Endothelial cell of umbilical vein (primary cell): ENCODE measurements at regions not wholly inside any gene's neighbourhood (a gene's known extent, or its start where the extent isn't known, plus 50 kb on each side); places are given as distances from the start of the nearest gene placed in this dataset.

Source experiments
- BruUV-seq: library from RNA; stranded (reverse); fragments of 400-500 nt; replicated peaks from 2 replicates; lab custom pipeline; 2021; lab: Mats Ljungman, UMichigan
- CTCF ChIA-PET: fragments of 300-600, 350-600 bp; sonication (Branson Sonifier 250); formaldehyde crosslinking; loops from one replicate; lab custom pipeline; 2021; ENCODE audit warnings: antibody characterized with exemption, inconsistent platforms; lab: Charles Lee
- POLR2A ChIA-PET: fragments of 300-600, 350-600 bp; sonication (Branson Sonifier 250); formaldehyde crosslinking; loops from one replicate; lab custom pipeline; 2021; ENCODE audit warnings: antibody characterized with exemption, inconsistent platforms; lab: Charles Lee
- DNase-seq: peaks from one replicate; pipeline ENCODE4 v3.0.0-alpha.2; 2011; ENCODE audit warnings: low read depth, low spot score
- FAIRE-seq: peaks from 2 replicates; lab custom pipeline; 2011; peaks lifted over from hg19 to GRCh38; lab: Jason Lieb, UNC
- H2AFZ ChIP-seq: 2 replicates; pipeline ENCODE4 v1.6.0; 2012; ENCODE audit warnings: low read depth, low read length, control low read depth, inconsistent platforms
- H3K27ac ChIP-seq: 2 replicates; pipeline ENCODE4 v1.5.1; 2011; ENCODE audit warnings: low read depth, mild to moderate bottlenecking, control low read depth, low read length, moderate library complexity; ENCODE audit not compliant: insufficient read depth
- H3K27me3 ChIP-seq, 2 experiments: 2 replicates each; pipeline versions ENCODE4 v1.6.0 to v1.6.1; 2011; ENCODE audit warnings: low read length in 2 of 2, mixed read lengths in 1 of 2; ENCODE audit not compliant: control insufficient read depth in 2 of 2, insufficient read depth in 2 of 2
- H3K36me3 ChIP-seq, 2 experiments: 2 replicates in 1 of 2; 3 replicates in 1 of 2; pipeline ENCODE4 v1.5.1; 2011; ENCODE audit warnings: low read length in 2 of 2, mild to moderate bottlenecking in 1 of 2, moderate library complexity in 1 of 2; ENCODE audit not compliant: control insufficient read depth in 2 of 2, insufficient read depth in 2 of 2; ENCODE audit errors: extremely low read depth in 1 of 2
- H3K4me1 ChIP-seq: 3 replicates; pipeline ENCODE4 v1.5.1; 2011; ENCODE audit warnings: mild to moderate bottlenecking, low read length; ENCODE audit not compliant: control insufficient read depth, insufficient read depth; ENCODE audit errors: extremely low read depth
- H3K4me2 ChIP-seq: 2 replicates; pipeline ENCODE4 v1.6.1; 2011; ENCODE audit warnings: low read length, control low read depth, mixed read lengths; ENCODE audit not compliant: insufficient read depth
- H3K4me3 ChIP-seq, 3 experiments: fragments of 200-600 bp in 1 of 3; sonication (generic), shearing (Covaris generic) in 1 of 3; replicated peaks in 1 of 3; 2 replicates each; pipeline ENCODE4 v1.5.1; 2011 to 2016; ENCODE audit warnings: control low read depth in 3 of 3, low read length in 3 of 3, mild to moderate bottlenecking in 2 of 3, inconsistent platforms in 1 of 3, low read depth in 1 of 3, moderate library complexity in 1 of 3; ENCODE audit not compliant: insufficient read depth in 1 of 3
- H3K79me2 ChIP-seq: 2 replicates; pipeline ENCODE4 v1.6.0; 2012; ENCODE audit warnings: low read length, inconsistent platforms; ENCODE audit not compliant: control insufficient read depth, insufficient read depth
- H3K9ac ChIP-seq: replicated peaks from 2 replicates; pipeline ENCODE3; 2011; ENCODE audit warnings: low read length, control low read depth; ENCODE audit not compliant: insufficient read depth; ENCODE audit errors: extremely low read depth
- H3K9me1 ChIP-seq: replicated peaks from 3 replicates; pipeline ENCODE4 v1.6.0; 2011; ENCODE audit warnings: mild to moderate bottlenecking, low read length; ENCODE audit not compliant: control insufficient read depth, insufficient read depth; ENCODE audit errors: extremely low read depth
- H3K9me3 ChIP-seq: replicated peaks from 2 replicates; pipeline ENCODE4 v1.5.1; 2012; ENCODE audit warnings: low read length, inconsistent platforms; ENCODE audit not compliant: control insufficient read depth, insufficient read depth
- H4K20me1 ChIP-seq: replicated peaks from 2 replicates; pipeline ENCODE3; 2011; ENCODE audit warnings: mild to moderate bottlenecking, low read length; ENCODE audit not compliant: control insufficient read depth, insufficient read depth; ENCODE audit errors: extremely low read depth
- CTCF ChIP-seq, 2 donors: IDR thresholded peaks; 1 replicate in 1 of 2; 2 replicates in 1 of 2; pipeline ENCODE4 v1.5.1; 2011; ENCODE audit warnings: low read length in 2 of 2, mild to moderate bottlenecking in 2 of 2, moderate library complexity in 2 of 2, control low read depth in 1 of 2, inconsistent platforms in 1 of 2, low read depth in 1 of 2; ENCODE audit not compliant: insufficient read depth in 1 of 2; ENCODE audit errors: extremely low read depth in 1 of 2
- FOS ChIP-seq: IDR thresholded peaks from 2 replicates; pipeline ENCODE4 v1.6.1; 2011; ENCODE audit warnings: mild to moderate bottlenecking, low read length, moderate library complexity, borderline replicate concordance; ENCODE audit not compliant: insufficient read depth
- GATA2 ChIP-seq: IDR thresholded peaks from 2 replicates; pipeline ENCODE4 v1.7.0; 2011; ENCODE audit warnings: low read depth, mild to moderate bottlenecking, moderate library complexity, mixed read lengths, low read length; ENCODE audit not compliant: insufficient read length, insufficient read depth
- JUN ChIP-seq: IDR thresholded peaks from 2 replicates; pipeline ENCODE4 v1.6.1; 2011; ENCODE audit warnings: borderline replicate concordance, low read depth; ENCODE audit not compliant: insufficient read length, insufficient read depth
- MAX ChIP-seq: IDR thresholded peaks from 2 replicates; pipeline ENCODE4 v1.6.1; 2011; ENCODE audit not compliant: insufficient read depth, insufficient read length
- MYC ChIP-seq: IDR thresholded peaks from one replicate; pipeline ENCODE4 v1.6.1; 2011; ENCODE audit warnings: mild to moderate bottlenecking, low read depth, low read length
- POLR2A ChIP-seq: IDR thresholded peaks from 2 replicates; pipeline ENCODE4 v1.6.1; 2012; ENCODE audit warnings: low read depth, mild to moderate bottlenecking, control low read depth, low read length
- POLR2AphosphoS5 ChIP-seq: IDR thresholded peaks from 2 replicates; pipeline ENCODE4 v1.6.1; 2012; ENCODE audit warnings: low read depth, mild to moderate bottlenecking, control low read depth, low read length, moderate library complexity; ENCODE audit not compliant: insufficient read depth
- dilution Hi-C: fragments of 300-500 bp; cut with MboI; formaldehyde crosslinking; loops from one replicate; pipeline ENCODE4 v1.15.0; 2019; ENCODE audit warnings: low sequenced_read_pairs; ENCODE audit not compliant: extremely low pct_ligation_motif_present
- intact Hi-C: fragments of 100-400 bp; cut with micrococcal nuclease; formaldehyde crosslinking; loops from one replicate; pipeline ENCODE4 v1.10.0; 2022

GRCh38 chr9:2924380-2924768, 80.5 kb upstream of the PUM3 start:
- H3K9me3 ChIP-seq = no peaks in the 10 kb centered on the region
- H3K36me3 ChIP-seq = no peaks in the 10 kb centered on the region
- no TSS peak for BruUV-seq
- DNase-seq = no peak
- no peak for TF ChIP-seq POLR2AphosphoS5
- TF ChIP-seq CTCF (IDR thresholded peaks at IDR 0.05; ENCODE audit: extremely low read depth in 1 of 2, insufficient read depth in 1 of 2, low read depth in 1 of 2, low read length in 2 of 2) = no peak
- TF ChIP-seq POLR2A = no peak
- no peak for TF ChIP-seq MYC
- no peak for TF ChIP-seq GATA2
- TF ChIP-seq JUN = no peak
- no peak for TF ChIP-seq FOS
- no peak for TF ChIP-seq MAX
- no peak overlapping the region for H3K27ac ChIP-seq
- FAIRE-seq = no peak
- no peaks in the 10 kb centered on the region for H4K20me1 ChIP-seq
- H3K9me1 ChIP-seq = no peaks in the 10 kb centered on the region
- dilution Hi-C loops (no loop called here), intact Hi-C loops (no loop called here)
- ChIA-PET CTCF (no interaction called here), POLR2A (no interaction called here)
- no peak overlapping the region for H3K4me2 ChIP-seq
- H2AFZ ChIP-seq = no peak overlapping the region
- no peaks in the 10 kb centered on the region for H3K27me3 ChIP-seq
- H3K4me3 ChIP-seq = no peak overlapping the region
- no peaks in the 10 kb centered on the region for H3K79me2 ChIP-seq
- no peak overlapping the region for H3K9ac ChIP-seq
- no peaks in the 10 kb centered on the region for H3K4me1 ChIP-seq
